ENCODE measurements at regions not wholly inside any gene's neighbourhood (a gene's known extent, or its start where the extent isn't known, plus 50 kb on each side); places are given as distances from the start of the nearest gene placed in this dataset.
"Not testable (repeated sequence)": the region's sequence is repeated elsewhere in the genome, so short reads cannot be mapped to it uniquely, and the experiment has no call there.

DNA sequence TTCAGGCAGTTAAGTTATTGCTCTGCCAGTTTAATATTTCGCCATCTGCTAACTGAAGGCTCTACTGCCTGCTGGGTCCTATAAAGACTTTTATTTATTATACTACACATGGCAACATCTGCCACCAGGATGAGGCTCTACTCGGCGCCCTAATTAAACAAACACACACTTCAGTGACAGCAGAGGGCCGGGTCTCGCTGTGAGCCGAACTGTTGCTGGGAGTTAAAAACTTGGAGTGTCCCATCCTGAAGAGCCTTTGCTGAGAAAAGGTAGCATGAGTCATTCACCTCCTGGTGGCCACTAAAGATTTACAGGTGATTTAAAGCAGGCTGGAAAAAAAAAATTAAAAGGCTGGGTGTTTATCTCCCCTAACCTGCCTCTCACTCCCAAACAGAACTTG, 183.7 kb downstream of the NPIPA8 start:
- not testable (repeated sequence) for DNase-seq (ENCODE audit: low spot score)

DNA sequence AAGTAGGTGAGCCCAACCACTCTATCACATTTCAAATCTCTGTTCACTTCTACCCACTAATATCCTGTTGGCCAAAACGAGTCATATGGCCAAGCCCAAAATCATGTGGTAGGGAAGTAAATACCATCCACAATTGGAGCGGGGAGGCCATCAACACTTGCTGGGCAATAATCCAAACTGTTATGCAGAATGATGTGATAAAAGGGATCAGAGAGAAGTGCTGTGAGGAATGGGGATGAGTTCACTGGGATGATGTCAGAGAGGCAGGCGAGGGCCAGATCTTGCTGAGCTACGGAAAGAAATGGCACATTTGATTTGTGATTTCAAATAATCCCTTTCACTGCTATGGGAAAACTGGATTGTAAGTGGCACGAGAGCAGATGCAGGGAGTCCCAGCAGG, 188.4 kb downstream of the NPIPA8 start:
- not testable (repeated sequence) for DNase-seq (ENCODE audit: low spot score)

DNA sequence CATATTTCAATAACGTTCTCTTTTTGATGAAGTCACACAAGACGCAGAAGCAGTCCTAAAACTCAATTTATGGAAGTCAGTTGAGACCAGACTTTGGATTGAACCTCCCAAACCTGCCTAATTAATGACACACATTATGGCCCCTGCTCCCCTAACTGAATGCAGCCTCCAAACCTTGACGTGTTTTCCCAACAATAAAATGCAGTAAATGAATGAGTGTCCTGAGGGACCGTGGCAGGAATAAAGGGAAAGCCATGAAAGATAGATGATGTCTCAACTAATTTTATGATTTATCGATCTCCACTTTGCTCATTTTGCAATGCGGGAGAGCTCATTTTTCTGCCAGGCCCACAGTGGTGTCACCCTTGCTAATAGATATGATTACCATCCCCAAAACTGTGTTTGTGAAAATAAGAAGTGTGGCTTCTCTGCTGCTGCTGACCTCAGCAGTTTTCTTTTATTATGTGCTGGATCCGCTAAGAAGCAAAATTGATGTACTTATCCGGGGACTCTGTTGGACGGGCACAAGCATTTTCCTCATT, 189.9 kb downstream of the NPIPA8 start:
- DNase-seq (ENCODE audit: low spot score): not testable (repeated sequence)

DNA sequence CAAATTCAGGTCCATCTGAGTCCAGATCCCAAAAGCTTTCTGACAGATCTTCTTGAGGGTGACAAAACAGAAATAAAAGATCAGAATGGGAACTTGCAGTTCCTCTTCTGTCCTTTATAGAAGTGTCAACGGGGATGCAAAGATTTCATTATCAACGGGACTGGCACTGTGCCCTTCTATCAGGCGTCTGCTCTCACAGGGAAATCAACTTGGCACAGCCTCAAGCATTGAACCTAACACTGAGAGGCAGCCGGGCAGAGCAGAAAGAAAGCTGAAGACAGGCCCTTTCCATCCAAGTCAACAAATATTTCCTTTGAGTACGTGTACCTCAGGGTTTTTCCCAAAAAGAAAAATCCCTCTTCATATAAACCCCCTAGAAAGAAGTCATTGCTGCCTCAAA, 194.5 kb downstream of the NPIPA8 start:
- DNase-seq (ENCODE audit: low spot score): not testable (repeated sequence)

DNA sequence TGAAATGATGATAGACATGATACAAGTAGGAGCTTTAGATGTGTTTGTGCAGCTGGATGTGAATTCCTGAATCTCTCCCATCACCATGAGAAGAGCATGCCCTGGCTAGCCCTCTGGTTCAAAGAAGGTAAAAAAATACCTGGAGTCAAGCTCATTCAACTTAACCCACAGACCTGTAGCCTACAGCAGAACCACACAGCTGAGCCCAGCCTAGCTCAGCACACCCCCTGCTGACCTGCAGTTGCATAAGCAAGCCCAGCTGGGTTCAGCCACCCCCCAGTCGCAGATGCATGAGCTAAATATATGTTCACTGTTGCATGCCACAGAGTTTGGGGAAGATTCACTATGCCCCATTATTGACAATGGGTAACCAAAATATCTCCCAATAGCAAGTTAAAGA, 200.2 kb downstream of the NPIPA8 start:
- DNase-seq (ENCODE audit: low spot score): not testable (repeated sequence)

DNA sequence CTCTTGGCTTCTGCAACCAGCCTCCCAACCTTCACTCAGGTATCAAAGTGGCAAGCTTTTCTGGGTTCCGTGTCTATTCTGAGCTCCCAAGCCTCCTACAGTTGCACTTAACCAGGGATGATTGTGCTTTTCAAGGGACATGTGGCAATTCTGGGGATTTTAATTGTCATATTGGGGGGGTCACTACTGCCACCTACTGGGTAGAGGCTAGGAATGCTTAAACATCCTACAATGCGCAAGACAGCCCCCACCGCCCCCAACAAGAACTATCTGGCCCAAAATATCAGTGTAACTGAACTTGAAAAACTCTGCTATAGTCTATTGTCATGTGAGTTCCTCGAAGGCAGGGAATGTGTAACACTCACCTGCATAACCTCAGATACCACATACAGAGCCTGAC, 201.5 kb downstream of the NPIPA8 start:
- not testable (repeated sequence) for DNase-seq (ENCODE audit: low spot score)

DNA sequence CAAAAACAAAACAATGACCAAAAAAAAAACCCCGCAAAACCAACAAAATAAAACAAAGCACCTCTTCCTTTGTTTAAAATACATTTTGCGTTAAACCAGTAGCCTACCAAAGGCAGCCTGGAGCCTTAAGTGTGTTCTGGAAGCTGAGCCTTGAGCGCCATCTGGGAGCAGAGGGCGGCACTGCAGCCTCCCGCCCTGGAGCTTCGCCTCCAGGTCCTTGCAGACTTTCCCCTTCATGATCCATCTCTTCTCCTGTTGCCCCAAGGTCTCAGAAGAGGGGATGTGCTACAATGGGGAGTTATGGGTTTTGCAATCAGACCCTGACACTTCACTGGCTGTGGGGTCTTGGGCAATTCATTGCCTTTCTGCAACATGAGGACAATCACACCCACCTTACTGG, 204.9 kb downstream of the NPIPA8 start:
- DNase-seq (ENCODE audit: low spot score): not testable (repeated sequence)

DNA sequence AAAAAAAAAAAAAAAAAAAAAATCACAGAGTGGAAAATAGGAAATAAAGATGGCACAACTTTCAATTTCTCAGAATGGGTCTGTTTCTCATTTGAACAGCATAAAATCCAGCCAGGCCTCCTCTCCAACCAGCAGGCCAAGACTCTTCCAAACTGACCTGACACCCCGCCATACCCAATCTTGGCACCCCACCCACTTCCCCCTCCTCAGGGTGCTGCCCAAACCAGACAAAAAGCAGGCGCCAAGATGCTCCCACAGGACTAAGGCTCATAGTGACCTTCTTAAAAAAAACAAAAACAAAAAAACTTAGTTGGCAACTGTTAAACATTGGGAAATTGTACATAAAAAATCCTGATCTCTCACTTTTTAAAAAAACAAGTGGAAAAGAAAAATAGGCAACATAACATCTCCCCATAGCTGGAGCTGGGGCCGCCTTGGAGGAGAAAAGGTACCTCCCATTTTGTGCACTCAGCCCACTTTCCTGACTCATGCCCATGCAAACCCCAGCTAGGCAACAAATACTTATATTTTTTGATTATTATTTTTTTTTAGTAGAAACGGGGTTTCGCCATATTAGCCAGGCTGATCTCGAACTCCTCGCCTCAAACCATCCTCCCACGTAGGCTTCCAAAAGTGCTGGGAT, 205.9 kb downstream of the NPIPA8 start:
- not testable (repeated sequence) for DNase-seq (ENCODE audit: low spot score)

DNA sequence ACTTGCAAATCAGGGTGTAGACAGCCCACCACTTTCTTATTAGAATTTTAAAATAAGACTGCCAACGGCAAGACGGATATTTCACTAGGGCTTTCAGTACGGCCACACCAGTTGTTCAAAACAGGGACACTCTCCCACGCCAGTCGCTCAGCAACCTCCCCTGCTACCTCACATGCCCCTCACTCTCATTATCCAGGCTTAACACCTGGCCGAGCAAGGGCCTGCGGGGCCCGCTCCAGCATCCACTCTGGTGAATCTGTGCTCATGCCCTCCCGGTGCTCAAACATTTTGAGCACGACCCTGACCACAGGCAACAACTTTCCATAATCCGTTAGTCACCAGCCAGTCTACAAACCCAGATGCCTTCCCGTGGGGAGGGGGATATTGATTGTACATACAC, 209.5 kb downstream of the NPIPA8 start:
- DNase-seq (ENCODE audit: low spot score): not testable (repeated sequence)

DNA sequence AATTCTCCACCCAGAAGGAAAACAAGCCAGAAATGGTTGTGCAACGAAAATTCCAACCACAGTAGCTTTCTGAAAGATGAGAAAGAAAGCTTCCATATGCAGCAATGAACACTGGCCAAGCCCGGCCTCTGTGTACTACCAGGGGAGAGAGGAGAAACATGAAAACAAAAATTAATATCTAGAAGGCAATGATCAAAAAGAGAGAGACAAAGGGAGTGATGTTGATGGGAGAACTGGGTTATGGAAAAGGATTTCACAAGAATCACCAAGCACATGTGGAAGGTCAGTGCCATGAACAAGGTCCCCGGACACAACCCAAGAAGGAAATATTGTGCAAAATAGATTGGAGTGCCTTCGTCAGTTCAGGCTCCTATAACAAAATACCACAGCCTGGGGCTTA, 217.4 kb downstream of the NPIPA8 start:
- not testable (repeated sequence) for DNase-seq (ENCODE audit: low spot score)

DNA sequence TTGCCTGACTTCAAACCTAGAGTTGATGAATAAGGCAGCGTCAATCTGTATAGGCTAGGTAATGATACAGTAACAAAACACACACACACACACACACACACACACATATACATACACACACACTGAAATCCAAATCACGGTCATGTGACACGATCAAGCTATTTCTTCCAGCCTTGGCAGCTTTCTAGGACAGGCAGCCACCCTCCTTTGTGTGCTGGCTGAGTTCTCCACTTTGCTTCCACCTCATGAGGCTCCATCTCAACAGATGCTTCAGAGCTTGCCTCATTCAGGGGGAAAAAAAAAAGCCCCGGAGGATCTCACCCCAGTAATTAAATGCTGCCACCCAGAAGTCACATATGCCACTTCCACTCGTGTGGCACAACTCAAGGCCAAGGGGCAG, 217.9 kb downstream of the NPIPA8 start:
- not testable (repeated sequence) for DNase-seq (ENCODE audit: low spot score)

DNA sequence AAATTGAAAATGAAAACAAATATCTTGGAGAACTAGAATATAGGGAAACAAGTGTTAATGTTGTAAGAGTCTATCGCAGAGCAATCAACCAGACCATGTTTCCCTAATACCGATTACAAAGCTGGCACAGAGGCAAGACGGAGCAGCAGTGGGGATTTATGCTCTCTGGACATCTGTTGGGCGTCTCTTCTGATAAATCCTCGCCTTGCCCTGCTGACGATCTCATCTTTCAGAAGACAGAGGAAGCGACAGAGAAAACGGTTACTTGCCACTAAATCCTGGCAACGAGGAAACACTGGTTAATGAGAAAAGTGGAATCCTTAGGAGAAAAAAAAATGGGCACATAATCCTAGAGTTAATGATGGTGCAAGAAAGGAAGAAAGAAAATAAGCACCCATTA, 218.5 kb downstream of the NPIPA8 start:
- DNase-seq (ENCODE audit: low spot score): not testable (repeated sequence)

DNA sequence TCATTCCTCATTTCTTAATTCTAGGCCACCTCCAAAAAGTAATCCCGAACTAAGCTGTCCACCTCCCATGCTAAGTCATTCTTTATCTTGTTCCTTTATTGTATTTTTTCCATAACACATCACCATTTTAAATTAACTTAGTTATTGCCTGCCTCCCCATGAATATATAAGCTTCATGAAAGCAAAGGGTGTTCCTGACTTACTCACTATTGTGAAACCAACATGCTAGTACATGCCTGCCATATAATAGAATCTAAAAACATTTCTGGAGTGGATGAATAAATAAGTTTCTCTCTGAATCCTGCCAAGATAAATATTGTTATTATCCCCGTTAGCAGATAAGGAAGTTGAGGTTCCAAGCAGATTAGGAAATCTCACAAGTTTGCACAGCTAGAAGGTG, 232.1 kb downstream of the NPIPA8 start:
- not testable (repeated sequence) for DNase-seq (ENCODE audit: low spot score)

DNA sequence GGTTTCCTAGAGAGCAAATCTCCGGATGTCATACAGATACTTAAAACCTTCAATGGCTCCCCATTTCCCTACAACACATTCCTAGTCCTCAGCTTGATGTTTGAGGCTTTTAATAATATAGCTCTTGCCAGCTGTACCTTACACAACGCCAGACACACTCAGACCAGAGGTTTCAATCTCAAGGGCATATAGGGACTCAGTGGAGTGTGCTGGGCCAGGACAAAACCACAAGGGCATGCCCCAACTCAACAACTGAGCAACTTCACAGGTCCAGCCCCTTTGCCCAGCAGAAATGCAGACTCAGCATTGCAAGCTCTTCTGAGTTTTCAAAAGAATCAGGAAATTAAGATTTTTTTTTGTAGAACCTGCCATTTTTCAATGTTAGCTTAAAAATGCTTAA, 235.5 kb downstream of the NPIPA8 start:
- not testable (repeated sequence) for DNase-seq (ENCODE audit: low spot score)

DNA sequence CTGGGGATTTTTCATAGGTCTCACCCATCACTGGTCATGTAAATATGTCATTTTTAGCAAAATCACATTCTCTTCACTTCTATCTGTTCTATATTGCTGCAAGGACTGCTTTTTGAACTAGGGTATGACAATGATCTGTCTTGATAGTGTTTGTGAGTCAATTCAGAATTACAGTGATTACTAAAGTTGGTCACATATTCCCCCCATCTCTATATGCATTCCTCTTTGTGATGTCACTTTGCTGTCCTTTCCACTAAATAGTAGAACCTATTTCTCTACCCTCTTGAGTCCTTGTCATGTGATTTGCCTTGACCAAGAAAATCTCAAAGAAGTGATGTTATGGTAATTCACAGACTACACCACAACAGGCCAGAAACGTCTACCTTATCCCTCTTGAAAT, 243.9 kb downstream of the NPIPA8 start:
- not testable (repeated sequence) for DNase-seq (ENCODE audit: low spot score)

DNA sequence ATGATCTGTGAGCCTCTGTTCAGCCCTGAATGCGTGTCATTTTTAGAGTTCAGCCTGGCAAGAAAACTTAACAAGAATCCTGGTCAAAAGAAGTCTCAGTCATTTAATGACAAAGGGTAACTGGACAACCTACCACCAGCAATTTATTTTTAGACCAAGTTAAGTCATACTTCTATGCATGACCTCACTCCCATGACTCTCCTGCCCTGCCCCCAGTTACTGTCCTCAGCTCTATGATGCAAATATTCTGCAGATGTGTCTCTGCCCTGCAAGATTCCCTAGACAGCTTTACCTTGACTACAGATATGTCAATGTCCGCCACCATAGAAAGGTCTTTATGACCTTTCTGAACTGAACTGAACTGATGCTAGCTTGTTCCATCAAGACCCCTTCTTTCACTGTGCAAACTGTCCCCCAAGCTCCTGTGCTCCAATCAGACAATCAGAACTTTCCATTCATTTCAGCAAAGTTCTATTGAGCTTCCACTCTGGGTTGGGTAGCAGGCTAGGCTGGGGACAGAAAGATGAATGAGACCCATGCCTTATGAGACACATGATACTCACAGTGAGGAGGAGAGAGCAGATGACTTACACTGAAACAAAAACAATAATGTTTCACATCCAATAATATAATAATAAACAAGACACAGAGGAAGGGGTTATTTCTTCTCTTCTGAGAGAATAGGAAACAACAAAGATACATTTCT, 255.7 kb downstream of the NPIPA8 start:
- DNase-seq (ENCODE audit: low spot score): not testable (repeated sequence)

DNA sequence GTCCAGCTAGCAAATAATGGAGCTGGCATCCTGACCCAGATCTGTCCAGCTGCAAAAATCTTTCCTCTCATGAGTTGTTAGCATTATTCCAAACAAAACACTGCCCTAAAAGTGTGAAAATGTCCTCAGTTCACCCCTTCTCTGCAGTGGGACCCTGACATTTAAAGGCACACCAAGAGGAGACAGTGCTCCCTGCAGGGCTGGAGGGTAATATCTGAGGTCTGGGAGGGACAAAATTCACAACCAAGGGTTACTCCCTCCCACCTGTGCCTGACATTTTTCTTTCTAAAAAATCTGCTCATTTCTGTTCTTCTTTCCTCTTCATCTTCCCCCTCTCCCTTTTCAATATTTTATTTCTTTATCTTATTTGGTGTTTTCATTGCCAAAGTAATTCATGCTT, 258.6 kb downstream of the NPIPA8 start:
- DNase-seq (ENCODE audit: low spot score): not testable (repeated sequence)

DNA sequence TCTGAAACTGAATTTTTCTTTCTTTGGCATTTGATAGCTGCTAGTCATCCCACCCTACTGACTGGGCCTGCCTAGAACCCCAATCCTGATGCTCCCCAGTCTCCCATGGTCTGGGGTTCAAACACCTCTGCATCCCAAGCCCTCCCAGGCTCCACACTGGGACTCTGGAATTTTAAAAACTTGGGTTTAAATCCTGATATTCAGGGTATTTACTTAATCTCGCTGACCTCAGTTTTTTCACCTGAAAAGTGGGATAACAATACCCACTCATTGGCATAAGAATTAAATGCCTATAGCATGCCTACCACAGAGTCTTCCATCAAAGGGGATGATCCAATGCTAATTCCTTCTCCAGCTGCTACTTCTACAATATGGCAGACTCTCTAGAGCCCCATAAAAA, 264.4 kb downstream of the NPIPA8 start:
- DNase-seq (ENCODE audit: low spot score): no peak

DNA sequence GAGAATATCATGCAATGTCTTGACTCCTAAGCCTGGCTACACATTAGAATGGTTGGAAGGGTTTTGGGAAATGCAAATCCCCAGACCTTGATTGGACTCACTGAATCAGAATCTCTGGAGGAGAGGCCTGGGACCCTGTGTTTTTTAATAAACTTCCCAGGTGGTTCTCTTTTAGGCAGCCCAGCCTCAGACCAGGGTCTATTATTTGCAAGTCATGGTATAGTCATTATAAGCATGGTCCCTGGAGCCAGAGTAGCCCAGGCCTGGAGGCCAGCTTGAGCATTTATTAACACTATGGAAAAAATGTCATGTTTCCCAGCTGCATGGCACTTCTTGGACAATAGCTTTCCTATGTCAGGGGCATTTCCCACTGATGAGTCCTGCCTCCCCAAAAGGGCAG, 266.9 kb downstream of the NPIPA8 start:
- no peak for DNase-seq (ENCODE audit: low spot score)

DNA sequence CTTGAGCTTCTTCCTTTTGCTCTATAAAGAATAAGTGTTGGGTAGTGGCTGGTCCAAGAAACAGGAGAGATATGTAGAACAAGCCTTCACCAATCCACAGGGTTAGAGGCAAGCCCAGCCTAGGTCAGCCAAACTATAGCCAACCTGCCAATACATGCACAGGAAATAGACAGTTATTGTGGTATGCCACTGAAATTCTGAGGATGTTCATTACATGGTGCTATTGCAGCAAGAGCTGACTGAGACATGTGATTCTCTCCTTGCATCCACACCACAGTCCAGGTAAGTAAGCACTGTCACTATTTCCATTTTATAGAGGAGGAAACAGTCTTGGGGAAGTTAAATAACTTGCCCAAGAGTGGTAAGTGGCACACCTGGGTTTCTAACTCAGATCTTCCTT, 268.1 kb downstream of the NPIPA8 start:
- DNase-seq (ENCODE audit: low spot score): no peak

DNA sequence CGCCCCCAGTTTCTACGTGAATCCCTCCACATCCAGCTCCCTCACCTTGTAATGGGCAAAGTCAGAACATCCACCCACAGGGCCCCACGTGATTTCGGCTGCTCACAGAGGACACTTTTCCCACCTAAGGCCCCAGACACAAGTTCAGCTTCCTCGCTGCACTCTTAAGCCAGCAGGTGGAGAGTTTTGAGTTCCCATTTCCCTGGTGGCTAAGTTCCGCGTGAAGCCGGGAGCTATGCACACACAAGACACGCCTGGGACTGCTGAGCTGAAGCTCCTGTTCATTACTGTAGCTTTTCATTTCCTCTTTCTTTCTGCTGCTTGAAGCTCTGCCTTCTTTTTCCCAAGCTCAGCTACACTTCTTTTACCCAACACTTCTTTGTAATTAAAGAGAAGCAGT, 273.8 kb downstream of the NPIPA8 start:
- no peak for DNase-seq (ENCODE audit: low spot score)

DNA sequence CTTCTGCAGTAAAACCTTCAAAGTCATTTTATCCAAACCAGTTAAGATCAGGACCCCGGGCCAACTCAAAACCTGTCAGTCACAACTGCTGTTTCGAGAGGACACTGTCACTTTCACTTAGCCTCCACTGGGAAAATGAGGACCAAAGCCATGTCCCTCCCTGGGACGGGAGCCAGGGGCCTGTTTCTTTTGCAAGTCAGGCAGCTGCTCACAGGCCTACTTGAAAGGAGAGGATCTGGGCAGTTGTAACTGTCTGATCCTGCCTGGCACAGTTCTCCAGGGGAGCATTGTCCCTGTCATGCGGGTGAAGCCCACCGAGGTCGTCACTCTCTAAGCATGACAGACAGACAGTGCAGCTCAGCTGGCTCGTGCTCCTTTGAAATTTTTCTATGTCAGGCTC, 276.2 kb downstream of the NPIPA8 start:
- no peak for DNase-seq (ENCODE audit: low spot score)

DNA sequence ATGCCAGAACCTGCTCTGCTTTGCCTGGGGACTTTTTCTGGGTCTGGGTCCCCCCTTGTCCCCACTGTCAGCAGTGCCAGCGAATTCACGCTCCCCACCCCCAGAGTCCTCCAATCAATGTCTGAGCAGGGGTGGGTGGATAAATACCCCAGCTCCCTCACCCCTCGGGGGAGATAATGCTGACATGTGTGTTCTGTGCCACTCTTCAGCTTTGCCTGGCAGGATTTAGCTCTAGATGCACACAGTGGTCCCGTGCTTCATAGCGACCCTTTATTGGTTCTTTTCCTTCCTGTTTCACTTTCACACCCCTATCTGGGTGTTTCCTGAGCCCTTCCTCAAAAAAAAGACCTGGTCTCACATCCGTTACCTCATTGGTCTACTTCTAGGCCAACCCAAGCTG, 277.0 kb downstream of the NPIPA8 start:
- no peak for DNase-seq (ENCODE audit: low spot score)

DNA sequence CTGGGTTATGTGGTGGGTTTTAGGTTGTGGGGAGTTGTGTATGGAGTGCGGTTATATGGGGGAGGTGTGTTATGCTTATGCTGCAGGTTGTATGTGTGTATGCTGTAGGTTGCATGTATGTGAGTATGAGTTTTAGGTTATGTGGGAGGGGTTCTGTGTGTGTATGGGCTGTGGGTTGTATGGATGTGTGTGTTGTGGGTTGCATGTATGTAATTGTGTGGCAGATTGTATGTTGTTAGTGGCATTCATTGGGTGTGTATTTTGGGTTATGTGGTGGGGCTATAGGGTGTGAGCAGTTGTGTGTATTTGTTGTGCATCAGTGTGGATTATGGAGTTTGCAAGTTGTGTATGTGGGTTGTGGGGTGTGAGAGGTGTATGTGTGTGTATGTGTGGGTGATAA, 277.4 kb downstream of the NPIPA8 start:
- DNase-seq (ENCODE audit: low spot score): no peak

Data from COLO829 (cell line).